A673 (cell line): ENCODE measurements at regions not wholly inside any gene's neighbourhood (a gene's known extent, or its start where the extent isn't known, plus 50 kb on each side); places are given as distances from the start of the nearest gene placed in this dataset.

Experiments used
- EZH2 ChIP-seq: fragments of 200-600 bp; sonication (generic); IDR thresholded peaks from 2 replicates; pipeline ENCODE4 v1.6.1; 2017; ENCODE audit warnings: borderline replicate concordance, low read depth, mild to moderate bottlenecking, mixed read lengths, antibody characterized with exemption, low read length; ENCODE audit not compliant: poor library complexity, severe bottlenecking
- TF ChIP-seq, protein P1 (sequence below): fragments of 300-800, 200-600 bp; sonication (generic); conservative IDR thresholded peaks from 2 replicates; pipeline ENCODE4 v1.5.1; 2017; ENCODE audit warnings: low read depth, mild to moderate bottlenecking, antibody characterized with exemption, low read length, moderate library complexity, mixed read lengths

DNA sequence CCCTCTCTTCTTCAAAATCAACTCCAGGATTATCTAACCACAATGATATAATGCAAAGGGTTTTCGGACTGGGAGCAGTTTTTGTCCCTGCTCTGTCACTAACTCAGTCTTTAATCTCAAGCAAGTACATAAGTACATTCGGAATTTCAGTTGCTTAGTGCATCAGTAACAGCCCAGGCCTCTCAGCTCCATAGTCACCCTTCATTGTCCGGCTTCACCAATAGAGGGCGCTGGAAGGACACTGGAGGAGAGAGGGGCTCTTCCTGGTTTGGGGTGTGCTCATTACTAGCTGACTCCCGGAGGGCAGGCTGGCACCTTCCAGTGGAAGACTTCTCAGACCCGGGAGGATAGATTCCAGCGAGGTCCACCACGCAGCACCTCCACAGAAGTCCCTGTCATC is 90.4 kb upstream of the PDGFD start:
- TF ChIP-seq, protein P1, sequence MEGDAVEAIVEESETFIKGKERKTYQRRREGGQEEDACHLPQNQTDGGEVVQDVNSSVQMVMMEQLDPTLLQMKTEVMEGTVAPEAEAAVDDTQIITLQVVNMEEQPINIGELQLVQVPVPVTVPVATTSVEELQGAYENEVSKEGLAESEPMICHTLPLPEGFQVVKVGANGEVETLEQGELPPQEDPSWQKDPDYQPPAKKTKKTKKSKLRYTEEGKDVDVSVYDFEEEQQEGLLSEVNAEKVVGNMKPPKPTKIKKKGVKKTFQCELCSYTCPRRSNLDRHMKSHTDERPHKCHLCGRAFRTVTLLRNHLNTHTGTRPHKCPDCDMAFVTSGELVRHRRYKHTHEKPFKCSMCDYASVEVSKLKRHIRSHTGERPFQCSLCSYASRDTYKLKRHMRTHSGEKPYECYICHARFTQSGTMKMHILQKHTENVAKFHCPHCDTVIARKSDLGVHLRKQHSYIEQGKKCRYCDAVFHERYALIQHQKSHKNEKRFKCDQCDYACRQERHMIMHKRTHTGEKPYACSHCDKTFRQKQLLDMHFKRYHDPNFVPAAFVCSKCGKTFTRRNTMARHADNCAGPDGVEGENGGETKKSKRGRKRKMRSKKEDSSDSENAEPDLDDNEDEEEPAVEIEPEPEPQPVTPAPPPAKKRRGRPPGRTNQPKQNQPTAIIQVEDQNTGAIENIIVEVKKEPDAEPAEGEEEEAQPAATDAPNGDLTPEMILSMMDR: peak; percentile 93
- TF ChIP-seq EZH2: no peak
